ENCODE measurements at regions not wholly inside any gene's neighbourhood (a gene's known extent, or its start where the extent isn't known, plus 50 kb on each side); places are given as distances from the start of the nearest gene placed in this dataset.

DNA sequence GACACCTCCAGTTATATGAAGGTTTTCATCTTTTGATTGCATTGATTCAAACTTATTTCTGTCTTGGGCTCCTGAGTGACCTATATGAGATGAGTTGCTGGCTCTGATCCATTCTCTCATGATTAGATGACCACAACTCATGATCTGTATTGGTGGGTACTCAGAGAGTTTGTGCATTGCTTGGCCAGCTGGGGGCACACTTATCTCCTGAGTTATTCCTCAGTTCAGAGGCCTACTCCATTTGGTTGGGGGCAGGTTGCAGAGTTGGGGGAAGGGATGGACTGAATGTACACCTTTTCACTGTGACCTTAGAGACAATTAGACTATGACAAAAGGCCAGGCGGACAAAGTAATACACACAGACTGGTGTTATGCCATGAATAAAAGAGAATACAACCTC is 166.2 kb upstream of the SEMA6D start:
- no peak for DNase-seq

DNA sequence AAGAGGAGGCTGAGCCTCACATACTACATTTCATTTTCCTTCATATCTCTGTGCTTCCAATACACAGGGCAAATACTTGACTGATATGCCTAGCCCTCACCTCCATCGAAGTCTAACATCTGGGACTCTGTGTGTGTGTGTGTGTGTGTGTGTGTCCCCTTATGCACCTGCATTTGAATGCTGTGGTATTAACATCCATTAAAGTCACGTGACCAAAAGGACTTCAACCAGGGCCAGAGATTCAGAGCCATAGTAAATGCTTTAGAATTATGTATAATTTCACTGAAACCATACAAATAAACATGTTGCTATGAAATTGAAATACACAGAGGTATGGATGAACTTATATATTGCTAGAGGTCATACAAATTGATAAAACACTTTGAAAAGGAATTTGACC is 165.8 kb upstream of the SEMA6D start:
- no peak for DNase-seq

DNA sequence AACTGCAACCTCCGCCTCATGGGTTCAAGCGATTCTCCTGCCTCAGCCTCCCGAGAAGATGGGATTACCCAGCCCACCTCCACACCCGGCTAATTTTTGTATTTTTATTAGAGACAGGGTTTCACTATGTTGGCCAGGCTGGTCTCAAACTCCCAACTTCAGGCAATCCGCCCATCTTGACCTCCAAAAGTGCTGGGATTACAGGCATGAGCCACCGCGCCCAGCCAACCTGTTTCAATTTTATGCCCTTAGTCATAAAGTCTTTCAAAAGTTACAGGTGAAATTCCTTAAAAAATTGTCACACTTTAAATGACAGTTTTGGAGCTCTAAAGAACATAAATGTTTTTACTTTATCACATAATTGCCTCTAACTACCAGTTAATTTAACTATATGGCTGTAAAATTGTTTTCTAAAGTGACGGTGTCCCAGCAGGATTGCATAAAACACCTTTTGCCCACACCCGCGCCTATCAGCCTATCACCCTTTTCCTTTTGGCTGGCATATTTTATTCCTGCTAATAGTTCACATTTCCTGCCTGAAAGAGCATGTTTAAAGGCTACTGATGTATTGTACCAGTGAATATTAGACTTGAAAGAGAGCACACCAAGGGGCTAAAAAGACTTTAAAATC is 164.2 kb upstream of the SEMA6D start:
- DNase-seq, result no peak

DNA sequence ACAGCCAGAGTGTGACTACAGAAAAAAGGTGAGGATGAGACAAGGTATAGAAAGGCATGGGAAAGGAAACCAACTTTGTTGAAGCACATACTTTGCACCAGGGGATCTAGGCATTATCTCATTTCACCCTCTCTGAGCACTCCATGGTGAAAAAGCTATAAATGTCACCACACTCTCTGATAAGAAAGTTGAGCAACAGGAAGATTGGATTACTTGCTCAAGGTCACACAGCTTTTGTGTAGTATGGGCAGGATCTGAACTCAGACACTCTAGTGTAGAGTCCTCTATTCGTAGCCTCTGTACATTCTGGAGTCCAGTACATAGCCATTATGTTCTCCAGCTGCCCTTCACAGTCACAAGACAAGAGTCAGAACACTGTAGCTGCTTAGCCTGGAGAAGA is 163.4 kb upstream of the SEMA6D start:
- no peak for DNase-seq

DNA sequence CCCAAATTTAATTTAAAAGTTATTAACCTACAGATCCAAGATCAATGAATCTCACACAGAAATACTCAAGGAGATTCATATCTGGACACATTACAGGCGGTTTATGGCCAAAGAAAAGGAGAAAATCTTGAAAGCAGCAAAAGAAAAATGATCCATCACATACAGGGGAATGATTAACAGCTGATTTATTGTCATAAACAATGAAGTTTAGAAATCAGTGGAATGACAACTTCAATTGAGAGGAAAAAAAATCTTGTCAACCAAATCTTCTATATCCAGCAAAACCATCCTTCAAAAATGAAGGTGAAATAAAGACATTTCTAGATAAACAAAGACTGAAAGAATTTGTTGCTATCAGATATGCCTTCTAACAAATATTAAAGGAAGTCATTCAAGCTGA is 156.2 kb upstream of the SEMA6D start:
- DNase-seq, result no peak

DNA sequence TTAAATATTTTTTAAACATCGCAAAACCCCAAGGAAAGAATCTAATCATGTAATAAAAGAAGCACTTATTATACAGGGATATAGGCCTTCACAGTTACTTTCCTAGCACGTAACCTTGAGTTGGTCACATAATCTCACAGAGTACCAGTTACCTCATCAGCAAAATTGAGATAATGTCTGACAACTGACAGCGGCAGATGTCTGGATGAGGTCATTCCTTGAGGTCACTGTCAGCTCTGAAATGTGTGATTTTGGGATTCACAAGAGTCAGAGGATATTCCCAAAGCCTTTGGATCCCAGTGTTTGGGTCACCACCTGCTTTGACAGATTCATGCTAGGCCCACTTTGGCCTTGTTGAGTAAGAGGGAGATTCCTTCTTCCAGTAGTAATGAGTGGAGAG is 151.4 kb upstream of the SEMA6D start:
- no peak for DNase-seq

DNA sequence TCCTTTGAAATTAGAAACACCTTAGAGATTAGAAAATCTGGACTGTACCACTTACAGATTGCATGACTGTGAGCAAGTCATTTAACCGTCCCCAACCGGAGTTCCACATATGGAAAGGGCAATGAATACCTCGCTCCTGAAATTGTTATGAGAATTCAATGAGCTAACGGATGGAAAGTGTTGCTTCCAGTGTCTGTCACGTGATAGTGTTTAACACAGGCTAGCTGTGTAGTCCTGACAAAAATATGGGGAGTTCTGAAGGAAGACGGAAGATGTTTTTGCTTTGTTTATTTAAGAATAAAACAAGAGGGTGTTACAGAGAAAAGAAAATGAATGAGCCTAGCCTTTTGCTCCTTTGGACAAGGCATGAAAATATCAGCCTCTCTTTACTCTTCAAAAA is 150.7 kb upstream of the SEMA6D start:
- no peak for DNase-seq

DNA sequence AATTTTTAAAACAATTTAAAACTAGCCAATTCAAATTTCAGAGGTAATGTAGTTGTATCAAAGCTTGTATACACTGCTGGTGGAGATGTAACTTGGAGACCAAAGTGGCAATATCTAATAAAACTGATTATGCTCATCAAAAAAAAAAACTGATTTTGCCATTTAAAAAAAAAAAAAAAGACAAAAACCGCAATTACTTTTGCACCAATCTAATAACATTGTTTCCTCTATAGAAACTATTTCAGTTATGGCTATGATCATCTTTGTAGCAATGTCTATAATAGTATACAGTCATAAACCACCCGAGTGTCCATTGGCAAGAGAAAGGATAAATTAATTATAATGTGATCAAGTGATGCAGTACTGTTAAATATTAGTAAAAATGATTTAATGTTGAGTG is 149.3 kb upstream of the SEMA6D start:
- DNase-seq, result no peak

DNA sequence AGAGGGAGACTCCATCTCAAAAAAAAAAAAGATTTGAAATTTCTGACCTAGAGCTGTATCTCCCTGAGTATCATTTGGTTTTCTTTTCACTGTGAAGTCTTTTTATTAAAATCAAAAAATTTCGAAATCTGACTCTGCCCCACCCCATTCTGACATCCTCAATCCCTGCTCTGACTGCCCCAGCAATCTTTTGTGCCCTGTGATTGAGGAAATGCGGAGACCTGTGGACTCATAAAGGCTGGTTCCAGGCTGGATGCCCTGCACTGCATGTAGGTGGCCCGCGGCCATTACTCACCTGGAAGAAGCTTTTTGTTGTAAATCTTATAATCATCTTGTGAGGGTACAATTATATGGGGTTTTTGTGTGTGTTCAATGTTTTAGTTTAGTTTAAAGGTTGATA is 147.3 kb upstream of the SEMA6D start:
- DNase-seq, result no peak

DNA sequence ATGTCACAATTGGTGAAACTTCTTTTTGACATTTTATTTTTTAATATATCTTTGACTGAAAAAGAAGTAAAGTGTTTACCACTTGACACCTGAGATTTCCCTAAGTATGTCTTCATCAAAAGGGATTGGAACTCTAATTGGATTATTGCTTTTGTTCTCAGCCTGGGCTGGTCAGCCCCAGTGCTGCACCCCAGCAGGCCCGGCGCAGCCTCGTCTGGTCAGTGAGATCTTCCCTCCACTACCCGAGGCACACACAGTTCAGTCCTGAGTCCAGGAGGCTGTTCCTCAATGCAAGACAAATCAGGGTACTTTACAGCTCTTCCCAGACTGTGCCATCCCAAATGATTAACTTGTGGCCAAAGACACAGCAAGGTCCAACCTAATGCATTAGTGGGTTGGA is 146.9 kb upstream of the SEMA6D start:
- DNase-seq, result no peak

DNA sequence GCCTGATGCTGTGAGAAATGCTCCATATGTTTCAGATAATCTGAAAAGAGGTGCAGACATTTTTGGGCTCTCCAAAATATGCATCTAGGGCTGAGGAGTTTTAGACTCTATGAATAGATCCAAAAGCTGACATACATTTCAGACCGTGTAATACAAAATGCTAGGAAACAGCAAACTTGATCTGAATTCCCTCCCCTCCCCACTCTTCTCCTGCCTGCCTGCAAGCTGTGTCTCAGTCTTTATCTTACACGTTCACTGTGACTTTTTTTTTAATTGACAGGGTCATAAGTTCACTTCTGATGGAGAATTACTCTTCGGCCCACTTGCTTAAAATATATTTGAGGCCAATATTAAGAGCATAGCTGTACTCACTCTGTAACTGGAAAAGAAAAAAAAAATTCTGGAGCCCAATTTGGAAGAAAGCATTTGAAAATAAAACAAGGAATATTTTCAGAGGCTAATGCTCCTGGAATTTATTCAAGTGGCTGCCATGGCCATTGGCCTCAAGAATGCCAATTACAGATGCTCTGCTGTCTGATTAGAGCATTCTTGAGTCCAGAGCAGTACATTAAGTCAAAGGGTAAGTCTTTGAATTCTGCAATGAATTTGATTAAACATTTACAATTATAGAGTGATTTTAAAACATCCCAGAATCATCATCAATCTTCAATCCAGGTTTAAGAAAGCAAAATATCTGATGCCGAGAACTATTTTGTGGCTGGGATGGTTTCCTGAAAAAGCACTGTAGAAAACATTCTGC is 146.2 kb upstream of the SEMA6D start:
- no peak for DNase-seq

DNA sequence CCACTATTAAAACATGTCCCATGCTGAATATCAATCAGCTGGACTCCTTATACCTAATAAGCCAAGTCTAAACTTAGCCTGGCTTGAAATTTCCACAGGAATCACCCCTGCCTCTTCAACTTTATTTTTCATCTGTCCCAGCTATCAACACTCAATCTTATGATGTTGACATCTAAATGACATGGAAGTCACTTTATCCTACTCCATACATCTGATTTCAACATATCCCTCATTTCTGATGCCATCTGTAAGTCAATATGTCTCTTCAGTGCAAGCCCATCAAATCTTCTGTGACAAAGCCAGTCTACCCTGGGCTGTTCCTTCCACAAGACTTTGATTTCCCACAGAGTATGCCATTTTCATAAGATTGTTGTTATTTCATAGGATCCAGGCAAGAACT is 143.6 kb upstream of the SEMA6D start:
- DNase-seq, result no peak

DNA sequence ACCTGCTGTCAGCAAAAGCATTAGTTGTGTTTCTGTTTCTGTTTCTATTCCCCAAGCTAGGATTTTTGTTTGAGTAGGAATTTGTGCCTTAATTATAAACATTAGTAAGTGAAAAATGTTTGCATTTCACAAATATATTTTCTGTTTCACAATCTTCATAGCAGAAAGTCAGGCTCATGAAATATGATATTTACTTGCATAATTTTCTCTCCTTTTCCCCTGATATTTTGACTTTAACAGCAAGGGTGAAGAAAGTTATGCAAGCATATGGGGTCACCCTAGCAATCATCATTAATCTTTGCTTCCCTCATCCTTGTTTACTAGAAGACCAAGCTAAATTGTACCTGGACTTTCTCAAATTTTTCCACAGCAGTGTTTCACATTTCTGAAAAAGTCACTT is 140.3 kb upstream of the SEMA6D start:
- no peak for DNase-seq

DNA sequence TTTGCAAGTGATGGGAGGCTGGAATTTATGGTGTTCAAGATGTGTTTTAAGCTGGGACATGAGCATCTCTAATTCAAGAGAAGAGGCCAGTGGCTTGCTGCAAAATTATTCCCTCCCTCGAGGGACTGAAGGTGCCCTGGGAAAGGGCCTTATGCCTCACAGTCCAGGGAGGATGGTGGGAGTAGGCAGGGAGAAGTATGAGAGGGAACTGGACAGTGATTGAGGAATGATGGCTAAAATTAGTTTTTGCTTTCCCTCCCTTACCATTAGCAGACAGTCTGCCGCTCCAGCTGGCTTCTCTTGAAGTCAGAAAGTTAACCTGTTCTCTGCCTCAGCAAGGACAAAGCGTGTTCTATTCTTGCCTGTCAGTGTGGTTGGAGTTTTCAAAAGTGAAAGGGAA is 139.8 kb upstream of the SEMA6D start:
- no peak for DNase-seq

DNA sequence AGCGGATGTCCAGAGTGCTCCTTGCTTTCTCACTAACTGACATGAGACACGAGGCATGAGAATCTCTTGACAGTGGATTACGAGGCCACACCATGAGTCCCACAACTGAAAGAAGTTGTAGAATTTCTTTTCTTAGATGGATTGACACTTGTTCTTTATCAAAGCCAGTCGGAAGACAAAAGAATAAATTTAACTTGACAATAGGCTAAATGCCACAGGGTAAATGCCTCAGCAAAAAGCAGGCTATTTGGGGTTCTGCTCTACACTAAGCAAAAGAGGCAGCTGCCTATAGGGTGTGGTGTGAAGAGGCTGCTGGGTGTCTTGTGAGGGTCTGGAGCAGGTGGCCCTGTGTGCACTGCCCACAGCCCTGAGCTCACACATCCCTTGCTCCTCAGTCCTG is 135.1 kb upstream of the SEMA6D start:
- DNase-seq, result no peak

DNA sequence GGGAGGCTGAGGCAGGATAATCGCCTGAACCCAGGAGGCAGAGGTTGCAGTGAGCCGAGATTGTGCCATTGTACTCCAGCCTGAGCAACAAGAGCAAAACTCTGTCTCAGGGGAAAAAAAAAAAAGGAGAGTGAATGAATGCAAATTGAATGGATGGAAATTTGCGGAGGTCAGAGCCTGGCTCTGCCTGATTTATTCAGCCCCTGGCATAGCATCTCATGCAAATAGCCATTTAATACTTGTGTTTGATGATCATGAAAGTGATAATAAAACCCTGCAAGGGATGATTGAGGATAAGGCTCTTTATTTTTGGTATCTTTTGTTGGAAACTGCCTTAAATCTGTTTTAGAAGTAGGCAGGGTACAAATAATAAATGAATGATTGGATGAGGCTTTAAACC is 133.0 kb upstream of the SEMA6D start:
- no peak for DNase-seq

DNA sequence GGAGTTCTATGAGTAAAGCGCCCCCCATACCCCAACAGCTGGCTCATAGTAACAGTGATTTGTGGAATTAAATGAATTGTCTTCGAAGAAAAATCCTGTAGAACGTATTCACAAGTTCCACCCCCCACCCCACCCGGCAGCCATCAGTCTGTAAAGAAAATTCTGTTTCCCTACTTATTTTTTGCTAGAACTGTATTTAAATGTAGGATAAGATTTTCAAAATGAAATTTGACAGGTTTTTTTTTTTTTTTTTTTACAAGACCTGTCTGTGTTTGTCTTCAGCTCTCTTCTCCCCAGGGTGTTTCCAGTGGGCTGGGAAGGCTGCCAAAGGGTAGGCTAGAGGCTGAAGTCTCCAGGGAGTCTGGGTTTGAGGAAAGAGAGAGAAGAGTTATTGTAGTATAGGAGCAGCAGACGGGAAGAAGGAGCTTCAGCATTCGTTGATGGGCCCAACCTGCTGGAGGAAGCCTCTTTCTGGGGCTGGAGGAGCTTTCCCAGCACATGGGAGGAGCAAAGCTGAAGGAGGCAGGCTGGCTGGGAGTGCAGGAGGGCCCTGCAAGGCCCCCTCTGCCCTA is 130.6 kb upstream of the SEMA6D start:
- peak; percentile 83 for DNase-seq

DNA sequence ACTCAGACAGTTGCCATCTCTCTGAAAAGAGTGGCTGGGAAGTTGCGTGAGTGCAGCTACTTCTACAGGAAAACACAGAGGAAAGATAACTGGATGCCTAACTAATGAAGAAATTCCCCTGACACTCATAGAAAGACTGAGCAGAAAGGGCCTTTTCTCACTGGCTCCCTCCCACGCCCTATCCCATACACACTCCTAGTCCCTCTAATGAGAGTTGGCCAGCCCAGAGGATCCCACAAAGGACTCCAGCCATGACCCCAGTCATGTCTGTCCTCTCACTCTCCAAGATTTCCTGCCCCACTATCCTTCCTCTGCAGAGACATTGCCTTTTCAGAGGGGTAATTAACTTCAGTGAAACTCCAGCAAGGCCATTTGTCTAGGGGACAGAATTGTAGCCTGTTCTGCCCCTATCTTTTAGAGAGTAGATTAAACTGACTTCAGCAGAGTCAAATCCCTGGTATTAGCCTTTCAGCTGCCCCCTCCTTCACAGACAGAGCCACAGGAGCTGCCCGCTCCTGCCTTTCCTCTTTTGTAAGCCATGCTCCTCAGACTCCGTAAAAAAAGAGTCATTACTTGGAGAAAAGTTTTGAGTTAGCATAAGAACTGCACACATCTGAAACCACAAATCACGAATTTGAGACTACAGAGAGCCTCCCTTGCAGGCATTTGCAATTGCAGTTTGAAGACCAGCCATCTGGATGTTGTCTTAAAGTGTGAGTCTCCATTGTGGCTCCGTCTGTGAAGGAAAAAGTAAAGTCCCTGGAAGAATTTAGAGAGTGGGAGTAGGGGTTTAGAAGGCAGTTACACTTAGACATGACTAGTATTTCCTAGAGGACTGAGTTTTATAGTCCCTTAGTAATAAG is 129.1 kb upstream of the SEMA6D start:
- no peak for DNase-seq

DNA sequence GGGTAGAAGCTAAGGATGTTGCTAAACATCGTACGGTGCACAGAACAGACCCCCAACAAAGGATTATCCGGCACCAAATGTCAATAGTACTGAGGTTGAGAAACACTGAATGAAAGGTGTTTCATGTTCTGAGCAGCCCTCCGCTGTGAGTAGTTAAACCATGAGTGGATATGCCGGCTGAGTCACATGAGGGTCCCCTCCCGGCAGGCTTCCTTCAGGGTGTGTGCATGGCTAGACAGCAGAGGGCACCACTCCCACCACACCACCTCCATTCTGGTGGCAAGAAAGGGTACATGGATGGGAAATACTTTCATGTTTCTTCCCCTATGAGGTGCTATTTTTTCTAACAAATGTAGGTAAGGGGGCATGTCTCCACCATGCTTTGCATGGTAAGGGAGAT is 128.3 kb upstream of the SEMA6D start:
- DNase-seq, result no peak

DNA sequence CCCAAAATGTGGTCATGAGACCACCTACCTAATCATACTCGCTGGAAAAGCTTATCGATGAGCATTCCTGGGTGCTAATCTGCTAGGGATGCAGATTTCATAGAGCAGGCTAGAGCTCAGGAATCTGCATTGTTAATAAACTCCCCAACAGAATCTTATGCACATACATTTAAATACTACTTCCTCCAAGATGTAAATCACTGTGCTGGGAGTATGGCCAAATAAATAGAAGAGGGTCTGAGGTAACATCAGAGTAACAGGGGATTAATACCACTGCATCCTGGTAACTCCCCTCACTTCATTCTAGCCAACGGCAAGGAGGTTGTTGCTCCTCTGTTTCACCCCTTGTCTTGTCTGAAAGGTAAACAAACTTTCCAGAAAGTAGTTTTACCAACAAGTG is 118.3 kb upstream of the SEMA6D start:
- no peak for DNase-seq

DNA sequence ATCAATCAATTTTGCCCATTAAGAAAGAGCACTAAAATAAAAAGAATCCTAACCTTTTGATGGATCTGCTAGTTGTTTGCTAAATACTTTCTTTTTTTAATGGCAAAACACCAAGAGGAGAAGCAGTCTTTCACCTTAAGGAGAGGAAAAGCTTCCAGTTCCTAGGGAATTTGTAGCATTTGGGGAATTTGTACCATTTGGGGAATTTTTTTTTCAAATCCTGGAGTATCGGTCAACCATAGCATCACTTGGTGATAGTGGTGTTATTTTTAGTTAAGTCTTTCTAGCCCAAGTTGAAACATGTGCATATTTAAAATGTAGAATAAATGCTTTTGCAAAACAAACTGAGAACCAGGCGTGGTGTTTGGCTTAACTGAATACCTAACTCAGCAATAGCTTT is 117.5 kb upstream of the SEMA6D start:
- no peak for DNase-seq

DNA sequence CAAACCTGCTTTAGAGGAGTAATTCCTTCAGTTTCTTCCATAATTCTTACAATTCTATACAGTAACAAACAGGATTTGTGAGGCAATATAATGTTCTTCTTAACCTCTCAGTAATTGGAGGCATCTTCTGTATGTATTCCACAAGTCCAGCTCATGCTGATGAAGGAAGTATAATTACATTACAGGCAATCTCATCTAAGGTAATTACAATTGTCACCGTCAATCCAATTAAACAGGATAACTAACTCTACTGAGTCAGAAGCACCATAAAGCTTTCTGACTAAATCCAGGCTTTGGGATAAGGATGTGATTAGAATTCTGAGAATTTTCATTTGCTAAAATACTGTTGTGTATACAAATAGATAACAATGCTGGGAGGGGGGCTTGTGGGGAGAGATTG is 115.2 kb upstream of the SEMA6D start:
- no peak for DNase-seq

DNA sequence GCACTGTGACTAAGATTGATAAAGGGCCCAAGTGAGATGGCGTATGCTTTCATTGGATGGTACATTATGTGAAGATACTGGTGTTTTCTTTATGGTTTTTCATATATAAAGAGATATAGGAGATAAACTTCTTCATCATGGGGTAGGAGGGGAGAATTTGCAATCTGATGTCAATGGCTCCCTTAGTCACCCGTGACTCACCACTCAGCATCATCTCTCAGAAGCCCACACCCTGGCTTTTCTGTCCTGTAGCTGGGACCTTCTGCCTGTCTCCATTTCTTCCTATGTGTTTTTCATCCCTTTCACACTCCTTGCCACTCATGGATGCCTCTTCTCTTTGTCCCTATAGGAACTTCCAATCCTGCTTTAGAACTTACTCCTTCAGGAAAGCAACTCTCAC is 114.3 kb upstream of the SEMA6D start:
- no peak for DNase-seq

DNA sequence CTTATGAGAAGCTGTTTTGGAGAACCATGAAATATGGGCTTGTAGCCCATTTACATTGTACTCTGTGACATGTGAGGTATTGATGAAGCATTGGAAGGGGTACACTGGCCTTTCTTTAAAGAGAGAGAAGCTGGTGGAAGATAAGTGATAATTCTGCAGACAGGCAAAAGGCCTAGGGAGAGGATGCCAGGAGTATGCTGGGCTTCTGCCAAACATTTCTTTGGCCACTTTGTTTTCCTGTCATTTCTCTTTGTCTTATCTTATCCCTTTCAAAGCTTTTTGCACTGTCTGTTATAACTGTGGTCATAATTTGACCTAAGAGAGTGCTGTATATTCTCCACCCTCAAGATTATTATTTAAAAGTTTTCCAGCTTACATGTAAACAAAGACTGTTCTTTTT is 109.6 kb upstream of the SEMA6D start:
- DNase-seq, result no peak
